GM23338 (cell line): ENCODE measurements at regions not wholly inside any gene's neighbourhood (a gene's known extent, or its start where the extent isn't known, plus 50 kb on each side); places are given as distances from the start of the nearest gene placed in this dataset.

Source experiments
- ATAC-seq: fragments of 200-7000 bp; cut with Tn5 transposase; 3 replicates; pipeline ENCODE4 v1.9.1; 2020
- DNase-seq: peaks from one replicate; pipeline ENCODE4 v3.0.0-alpha.2; 2015; ENCODE audit warnings: low spot score
- H2AFZ ChIP-seq: fragments of 200-600 bp; sonication (generic); 2 replicates; pipeline ENCODE4 v1.8.0; 2016; ENCODE audit warnings: antibody characterized with exemption, mild to moderate bottlenecking, moderate library complexity
- H3F3A ChIP-seq: fragments of 200-600 bp; sonication (generic); replicated peaks from 2 replicates; pipeline ENCODE4 v1.8.0; 2017; ENCODE audit warnings: antibody characterized with exemption, mixed run types, low read depth
- H3K27ac ChIP-seq: fragments of 200-600 bp; sonication (generic); 2 replicates; pipeline ENCODE4 v1.6.1; 2016; ENCODE audit warnings: low read depth
- H3K27me3 ChIP-seq: fragments of 200-600 bp; sonication (generic); 2 replicates; pipeline ENCODE4 v1.8.0; 2016; ENCODE audit warnings: mild to moderate bottlenecking, mixed run types, moderate library complexity; ENCODE audit not compliant: insufficient read depth
- H3K36me3 ChIP-seq: fragments of 200-600 bp; sonication (generic); 2 replicates; pipeline ENCODE4 v1.8.0; 2016; ENCODE audit warnings: mild to moderate bottlenecking; ENCODE audit not compliant: insufficient read depth
- H3K4me1 ChIP-seq: fragments of 200-600 bp; sonication (generic); 2 replicates; pipeline ENCODE4 v1.8.0; 2016; ENCODE audit warnings: mild to moderate bottlenecking, moderate library complexity; ENCODE audit not compliant: insufficient read depth
- H3K4me2 ChIP-seq: fragments of 200-600 bp; sonication (generic); 2 replicates; pipeline ENCODE4 v1.7.1; 2017; ENCODE audit warnings: mixed run types
- H3K4me3 ChIP-seq: fragments of 200-600 bp; sonication (generic); 2 replicates; pipeline ENCODE4 v1.6.1; 2016; ENCODE audit warnings: mixed run types
- H3K79me2 ChIP-seq: fragments of 200-600 bp; sonication (generic); replicated peaks from 2 replicates; pipeline ENCODE4 v1.8.0; 2017; ENCODE audit warnings: mild to moderate bottlenecking; ENCODE audit not compliant: insufficient read depth
- H3K9me2 ChIP-seq: fragments of 200-600 bp; sonication (generic); 2 replicates; pipeline ENCODE4 v1.8.0; 2017; ENCODE audit not compliant: insufficient read depth
- H4K20me1 ChIP-seq: fragments of 200-600 bp; sonication (generic); replicated peaks from 2 replicates; pipeline ENCODE4 v1.8.0; 2017; ENCODE audit warnings: mild to moderate bottlenecking; ENCODE audit not compliant: insufficient read depth
- H3K27ac Mint-ChIP-seq: 2 replicates; pipeline ENCODE4 v1.8.0; 2020; ENCODE audit warnings: inconsistent platforms, mild to moderate bottlenecking, moderate library complexity, mixed read lengths
- H3K27me3 Mint-ChIP-seq: 3 replicates; pipeline ENCODE4 v1.8.0; 2022; ENCODE audit warnings: low read depth, mild to moderate bottlenecking, moderate library complexity, mixed read lengths, inconsistent platforms; ENCODE audit not compliant: insufficient read depth, poor library complexity
- H3K36me3 Mint-ChIP-seq: 3 replicates; pipeline ENCODE4 v1.8.0; 2021; ENCODE audit warnings: low read depth, mild to moderate bottlenecking, inconsistent platforms, moderate library complexity, mixed read lengths
- H3K4me1 Mint-ChIP-seq: 3 replicates; pipeline ENCODE4 v1.8.0; 2020; ENCODE audit warnings: mild to moderate bottlenecking, inconsistent platforms, mixed read lengths
- H3K4me3 Mint-ChIP-seq: 3 replicates; pipeline ENCODE4 v1.8.0; 2021; ENCODE audit warnings: moderate library complexity, mild to moderate bottlenecking, inconsistent platforms, mixed read lengths
- H3K9me3 Mint-ChIP-seq: 3 replicates; pipeline ENCODE4 v1.8.0; 2020; ENCODE audit warnings: moderate library complexity, mild to moderate bottlenecking, inconsistent platforms, mixed read lengths
- CREB1 ChIP-seq: fragments of 250-450 bp; sonication (Bioruptor Pico); IDR thresholded peaks from 2 replicates; pipeline ENCODE4 v1.5.0; 2020; ENCODE audit warnings: low read depth, mild to moderate bottlenecking, moderate library complexity
- ETS1 ChIP-seq: IDR thresholded peaks from 2 replicates; pipeline ENCODE4 v1.6.1; 2016; ENCODE audit warnings: antibody characterized with exemption
- EZH2phosphoT487 ChIP-seq: fragments of 200-600 bp; sonication (generic); IDR thresholded peaks from one replicate; pipeline ENCODE4 v1.8.1; 2018; ENCODE audit warnings: antibody characterized with exemption; ENCODE audit not compliant: unreplicated experiment
- NANOG ChIP-seq: IDR thresholded peaks from 2 replicates; pipeline ENCODE4 v1.6.1; 2016; ENCODE audit warnings: antibody characterized with exemption, borderline replicate concordance
- POLR2AphosphoS5 ChIP-seq: IDR thresholded peaks from 2 replicates; pipeline ENCODE4 v1.6.1; 2016; ENCODE audit warnings: antibody characterized with exemption, low read depth
- REST ChIP-seq: IDR thresholded peaks from one replicate; pipeline ENCODE4 v1.6.1; 2018; ENCODE audit warnings: antibody characterized with exemption; ENCODE audit not compliant: unreplicated experiment
- ZNF331 ChIP-seq: fragments of 250-450 bp; sonication (Bioruptor Pico); IDR thresholded peaks from 2 replicates; pipeline ENCODE4 v1.5.0; 2020; ENCODE audit warnings: low read depth, mild to moderate bottlenecking, moderate library complexity
- ZNF462 ChIP-seq: fragments of 250-450 bp; sonication (Bioruptor Pico); IDR thresholded peaks from 2 replicates; pipeline ENCODE4 v1.5.0; 2020; ENCODE audit warnings: mild to moderate bottlenecking, moderate library complexity

GRCh38 chr15:62666046-62666445 lies 376.5 kb upstream of the TPM1 start:
- Histone ChIP-seq H3K27ac (no peak overlapping the region), H2AFZ (no peak overlapping the region), H3K4me3 (no peak overlapping the region), H4K20me1 (no peaks in the 10 kb centered on the region), H3K4me2 (no peak overlapping the region), H3K79me2 (no peaks in the 10 kb centered on the region), H3K27me3 (no peaks in the 10 kb centered on the region), H3F3A (no peaks in the 10 kb centered on the region), H3K4me1 (no peaks in the 10 kb centered on the region), H3K9me2 (0 out of 2 replicates have a peak, but pooled peaks cover 3% of the 10 kb centered on the region), H3K36me3 (no peaks in the 10 kb centered on the region)
- ATAC-seq (no peak), DNase-seq (no peak)
- Mint-ChIP-seq H3K4me3 (no peak overlapping the region), H3K36me3 (peaks cover 7% of the 10 kb centered on the region; the same call in 1 of the 3 replicates), H3K4me1 (peaks cover 7% of the 10 kb centered on the region; the same call in 2 of the 3 replicates), H3K27ac (no peak overlapping the region), H3K27me3 (peaks cover 2% of the 10 kb centered on the region), H3K9me3 (no peaks in the 10 kb centered on the region; the same call in 2 of the 3 replicates)
- TF ChIP-seq ETS1 (no peak), CREB1 (CRISPR knock-in tag) (no peak), ZNF462 (CRISPR knock-in tag) (no peak), NANOG (no peak), EZH2phosphoT487 (no peak), POLR2AphosphoS5 (no peak), REST (no peak), ZNF331 (no peak)
